ENCODE measurements at regions not wholly inside any gene's neighbourhood (a gene's known extent, or its start where the extent isn't known, plus 50 kb on each side); places are given as distances from the start of the nearest gene placed in this dataset.

- Mint-ChIP-seq H3K4me3 (no peak overlapping the region), H3K27ac (no peak overlapping the region), H3K4me1 (ENCODE audit: low read depth) (no peaks in the 10 kb centered on the region), H3K9me3 (peaks cover 10% of the 10 kb centered on the region), H3K36me3 (ENCODE audit: low read depth) (peaks cover 4% of the 10 kb centered on the region), H3K27me3 (no peaks in the 10 kb centered on the region)
- no peak overlapping the region for H3K4me3 ChIP-seq (ENCODE audit: low read length)
- no peak for DNase-seq
- no peaks in the 10 kb centered on the region for H3K4me1 ChIP-seq (ENCODE audit: insufficient read depth, low read length)
- ATAC-seq (ENCODE audit: poor library complexity): no peak
- CTCF ChIA-PET: no interaction called here
- peaks cover 0 to 5% of the 10 kb centered on the region in 2 experiments for H3K9me3 ChIP-seq (ENCODE audit: control insufficient read depth in 1 of 2, insufficient read depth in 1 of 2, low read length in 2 of 2)
- POLR2A ChIA-PET: no interaction called here
- no peaks in the 10 kb centered on the region for H3K27me3 ChIP-seq (ENCODE audit: control insufficient read depth in 1 of 2, insufficient read depth in 2 of 2, low read length in 2 of 2)
- no peaks in the 10 kb centered on the region for H3K36me3 ChIP-seq (ENCODE audit: insufficient read depth, low read length)
- intact Hi-C loops (cut with DNase I, micrococcal nuclease): no loop called here
- no peak overlapping the region for H3K27ac ChIP-seq (ENCODE audit: low read depth in 1 of 2, low read length in 2 of 2)
- TF ChIP-seq CTCF (IDR thresholded peaks at IDR 0.05): no peak
Measured at GRCh38 chr3:177382944-177383343, 185.7 kb upstream of the TBL1XR1 start.

- Histone ChIP-seq H3K27me3 (ENCODE audit: control insufficient read depth in 1 of 2, insufficient read depth in 2 of 2, low read length in 2 of 2) (no peaks in the 10 kb centered on the region), H3K27ac (ENCODE audit: low read depth in 1 of 2, low read length in 2 of 2) (no peak overlapping the region), H3K9me3 (ENCODE audit: control insufficient read depth in 1 of 2, insufficient read depth in 1 of 2, low read length in 2 of 2) (peaks cover 0 to 5% of the 10 kb centered on the region in 2 experiments), H3K4me1 (ENCODE audit: insufficient read depth, low read length) (no peaks in the 10 kb centered on the region), H3K36me3 (ENCODE audit: insufficient read depth, low read length) (no peaks in the 10 kb centered on the region), H3K4me3 (ENCODE audit: low read length) (no peak overlapping the region)
- H3K27ac Mint-ChIP-seq: no peak overlapping the region
- ATAC-seq (ENCODE audit: poor library complexity): no peak
- ChIA-PET CTCF (interaction anchor here (0.6 kb wide), 1 partner anchor 350 kb away, joined by 3 read pairs; no protein-coding TSS in a partner anchor), POLR2A (no interaction called here)
- H3K27me3 Mint-ChIP-seq: no peaks in the 10 kb centered on the region
- H3K4me1 Mint-ChIP-seq (ENCODE audit: low read depth): no peaks in the 10 kb centered on the region
- no peak for DNase-seq
- H3K4me3 Mint-ChIP-seq: no peak overlapping the region
- TF ChIP-seq CTCF (IDR thresholded peaks at IDR 0.05): no peak
- peaks cover 9% of the 10 kb centered on the region for H3K9me3 Mint-ChIP-seq
- peaks cover 3% of the 10 kb centered on the region for H3K36me3 Mint-ChIP-seq (ENCODE audit: low read depth)
- intact Hi-C loops (cut with DNase I, micrococcal nuclease): no loop called here
Measured at GRCh38 chr3:177385186-177385585, 187.9 kb upstream of the TBL1XR1 start.

GRCh38 chr3:177385831-177386301 is 188.6 kb upstream of the TBL1XR1 start:
- ChIA-PET CTCF (interaction anchor here (0.6 kb wide), 1 partner anchor 351 kb away, joined by 3 read pairs; no protein-coding TSS in a partner anchor), POLR2A (no interaction called here)
- Histone ChIP-seq H3K4me1 (ENCODE audit: insufficient read depth, low read length) (no peaks in the 10 kb centered on the region), H3K27me3 (ENCODE audit: control insufficient read depth in 1 of 2, insufficient read depth in 2 of 2, low read length in 2 of 2) (no peaks in the 10 kb centered on the region), H3K9me3 (ENCODE audit: control insufficient read depth in 1 of 2, insufficient read depth in 1 of 2, low read length in 2 of 2) (peaks cover 0 to under 1% of the 10 kb centered on the region in 2 experiments), H3K27ac (ENCODE audit: low read depth in 1 of 2, low read length in 2 of 2) (no peak overlapping the region), H3K4me3 (ENCODE audit: low read length) (no peak overlapping the region), H3K36me3 (ENCODE audit: insufficient read depth, low read length) (no peaks in the 10 kb centered on the region)
- no peaks in the 10 kb centered on the region for H3K27me3 Mint-ChIP-seq
- intact Hi-C loops (cut with DNase I, micrococcal nuclease): no loop called here
- no peak overlapping the region for H3K4me3 Mint-ChIP-seq
- H3K9me3 Mint-ChIP-seq: peaks cover 7% of the 10 kb centered on the region
- no peaks in the 10 kb centered on the region for H3K4me1 Mint-ChIP-seq (ENCODE audit: low read depth)
- ATAC-seq (ENCODE audit: poor library complexity): no peak
- DNase-seq: no peak
- no peaks in the 10 kb centered on the region for H3K36me3 Mint-ChIP-seq (ENCODE audit: low read depth)
- no peak for TF ChIP-seq CTCF (IDR thresholded peaks at IDR 0.05)
- no peak overlapping the region for H3K27ac Mint-ChIP-seq
